Stomach (tissue), 8 donors: ENCODE measurements at regions not wholly inside any gene's neighbourhood (a gene's known extent, or its start where the extent isn't known, plus 50 kb on each side); places are given as distances from the start of the nearest gene placed in this dataset.

ENCODE experiments used
- DNase-seq, 2 donors: peaks; one replicate each; pipeline versions ENCODE4 v3.0.0 to v3.0.0-alpha.2; 2013 to 2019
- H3K27ac ChIP-seq, 5 donors: fragments of 200-600 bp in 4 of 5; sonication (generic) in 4 of 5; one replicate each; pipeline ENCODE4 v1.5.1; 2013 to 2019; ENCODE audit warnings: mild to moderate bottlenecking in 1 of 5, moderate library complexity in 1 of 5
- H3K27me3 ChIP-seq, 3 donors: fragments of 200-600 bp; sonication (generic); one replicate each; pipeline ENCODE4 v1.5.1; 2017 to 2019; ENCODE audit warnings: mixed run types in 1 of 3
- H3K36me3 ChIP-seq, 4 donors: fragments of 200-600 bp; sonication (generic); 1 replicate in 3 of 4; 2 replicates in 1 of 4; pipeline ENCODE4 v1.5.1; 2016 to 2019
- H3K4me1 ChIP-seq, 4 donors: fragments of 200-600 bp; sonication (generic); one replicate each; pipeline ENCODE4 v1.5.1; 2016 to 2019
- H3K4me3 ChIP-seq, 4 donors: fragments of 200-600 bp; sonication (generic) in 3 of 4; one replicate each; pipeline ENCODE4 v1.5.1; 2016 to 2019; ENCODE audit warnings: mild to moderate bottlenecking in 1 of 4
- H3K9me3 ChIP-seq, 4 donors: fragments of 200-600 bp; sonication (generic); one replicate each; pipeline ENCODE4 v1.5.1; 2016 to 2019
- CTCF ChIP-seq, 7 experiments: fragments of 450-650 bp in 4 of 7; fragments of 200-600 bp in 3 of 7; sonication (generic) in 3 of 7; IDR thresholded peaks; one replicate each; pipeline ENCODE4 v1.5.1; 2016 to 2019; ENCODE audit warnings: antibody characterized with exemption in 7 of 7, control low read depth in 2 of 7, mild to moderate bottlenecking in 1 of 7
- EP300 ChIP-seq: sonication (generic); formaldehyde crosslinking; IDR thresholded peaks from one replicate; pipeline ENCODE4 v1.6.1; 2017; ENCODE audit warnings: antibody characterized with exemption
- POLR2A ChIP-seq, 4 donors: fragments of 450-650 bp; IDR thresholded peaks; one replicate each; pipeline ENCODE4 v1.6.1; 2016; ENCODE audit warnings: antibody characterized with exemption in 4 of 4, control low read depth in 2 of 4, mild to moderate bottlenecking in 1 of 4, moderate library complexity in 1 of 4
- POLR2AphosphoS5 ChIP-seq, 3 donors: sonication (generic); formaldehyde crosslinking; IDR thresholded peaks; one replicate each; pipeline ENCODE4 v1.6.1; 2016; ENCODE audit warnings: antibody characterized with exemption in 3 of 3
- WGBS, 5 donors: extraction: QIAGEN DNeasy Blood & Tissue Kit in 3 of 5; methylation state at CpG; one replicate each; pipeline versions ENCODE4 v1.1.5 to v1.1.7; 2013 to 2018; 5-methylcytosine and 5-hydroxymethylcytosine counted together
- intact Hi-C: fragments of 100-400 bp; cut with DNase I; formaldehyde crosslinking; loops from one replicate; pipeline ENCODE4 v1.15.1; 2023; ENCODE audit warnings: low total_unique reads
- donor health status: healthy with polysubstance abuse.
- donor health status: Bipolar disorder and iron deficiency.
- donor health status: healthy.

GRCh38 chr3:157763644-157764043 lies 260.4 kb upstream of the VEPH1 start:
- no peak overlapping the region for H3K27ac ChIP-seq
- intact Hi-C loops, result no loop called here
- no peak for DNase-seq
- no peak for TF ChIP-seq POLR2A (IDR thresholded peaks at IDR 0.05)
- no peak for TF ChIP-seq CTCF (IDR thresholded peaks at IDR 0.05)
- TF ChIP-seq EP300, result no peak
- no peak for TF ChIP-seq POLR2AphosphoS5 (IDR thresholded peaks at IDR 0.05)
- no peak overlapping the region for H3K4me3 ChIP-seq
- no peaks in the 10 kb centered on the region for H3K9me3 ChIP-seq
- H3K4me1 ChIP-seq, result no peaks in the 10 kb centered on the region
- H3K27me3 ChIP-seq, result no peaks in the 10 kb centered on the region
- no peaks in the 10 kb centered on the region for H3K36me3 ChIP-seq

DNA sequence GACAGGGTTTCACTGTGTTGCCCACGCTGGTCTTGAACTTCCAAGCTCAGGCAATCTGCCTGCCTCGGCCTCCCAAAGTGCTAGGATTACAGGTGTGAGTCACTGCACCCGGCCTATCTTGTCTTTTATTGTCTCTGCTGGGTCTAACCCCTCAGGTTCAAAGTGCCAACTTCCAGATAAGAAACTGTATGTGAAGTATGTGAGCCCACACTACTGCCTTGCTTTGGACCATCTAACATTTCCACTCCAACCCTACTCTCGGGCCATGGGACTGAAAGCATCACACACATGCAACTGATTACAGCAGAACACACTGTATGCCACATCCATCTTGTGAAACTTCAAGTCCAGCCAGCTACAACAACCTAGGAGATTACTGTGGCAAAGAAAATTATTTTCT lies 256.1 kb upstream of the VEPH1 start:
- no peak for DNase-seq
- WGBS, 5 donors, result 58 to 68% (median 67%) methylated on average over 4 of the region's 4 CpGs

GRCh38 chr3:157755233-157755632 lies 252.0 kb upstream of the VEPH1 start:
- intact Hi-C loops, result no loop called here

More for the DNA sequence above, 256.1 kb upstream of the VEPH1 start:
- TF ChIP-seq EP300 (no peak), POLR2AphosphoS5 (IDR thresholded peaks at IDR 0.05) (no peak), CTCF (IDR thresholded peaks at IDR 0.05) (no peak), POLR2A (IDR thresholded peaks at IDR 0.05) (no peak)
- Histone ChIP-seq H3K9me3 (no peaks in the 10 kb centered on the region), H3K4me1 (no peaks in the 10 kb centered on the region), H3K4me3 (no peak overlapping the region), H3K27ac (no peak overlapping the region), H3K36me3 (no peaks in the 10 kb centered on the region), H3K27me3 (no peaks in the 10 kb centered on the region)
- intact Hi-C loops, result no loop called here

DNA sequence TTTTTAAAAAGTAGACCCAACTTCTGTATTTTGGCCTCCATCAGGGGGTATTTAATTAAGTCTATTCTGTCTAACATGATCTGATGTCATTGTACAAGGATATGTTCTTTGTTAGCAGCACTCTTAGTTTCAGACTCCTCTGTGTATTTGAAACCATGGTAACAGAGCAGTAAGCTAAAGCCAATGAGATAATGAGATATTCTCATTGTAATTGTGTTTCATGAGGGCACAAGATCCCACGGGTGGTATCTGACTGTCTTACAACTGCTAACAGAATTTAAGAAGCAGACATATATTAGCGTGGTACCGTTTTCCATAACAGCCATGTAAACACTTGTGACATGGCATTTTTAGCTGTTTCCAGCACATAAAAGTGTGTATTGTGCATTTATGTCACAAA lies 251.2 kb upstream of the VEPH1 start:
- peak in 1 of 2 donors; percentile 26 for DNase-seq

More at GRCh38 chr3:157755233-157755632, 252.0 kb upstream of the VEPH1 start:
- Histone ChIP-seq H3K36me3 (no peaks in the 10 kb centered on the region), H3K4me3 (no peak overlapping the region), H3K4me1 (no peaks in the 10 kb centered on the region), H3K27ac (no peak overlapping the region), H3K9me3 (no peaks in the 10 kb centered on the region), H3K27me3 (no peaks in the 10 kb centered on the region)
- 64 to 70% (median 67%) methylated on average over 5 of the region's 5 CpGs for WGBS, 5 donors
- TF ChIP-seq POLR2A (IDR thresholded peaks at IDR 0.05) (no peak), POLR2AphosphoS5 (IDR thresholded peaks at IDR 0.05) (no peak), CTCF (IDR thresholded peaks at IDR 0.05) (no peak), EP300 (no peak)
- DNase-seq, result no peak

More for the DNA sequence above, 251.2 kb upstream of the VEPH1 start:
- intact Hi-C loops, result no loop called here
- no peak overlapping the region for H3K4me3 ChIP-seq
- WGBS, 5 donors, result 60 to 70% (median 63%) methylated on average over 3 of the region's 3 CpGs
- TF ChIP-seq POLR2A (IDR thresholded peaks at IDR 0.05), result no peak
- TF ChIP-seq POLR2AphosphoS5 (IDR thresholded peaks at IDR 0.05), result no peak
- TF ChIP-seq CTCF (IDR thresholded peaks at IDR 0.05), result no peak
- TF ChIP-seq EP300, result no peak
- no peaks in the 10 kb centered on the region for H3K36me3 ChIP-seq
- no peaks in the 10 kb centered on the region for H3K9me3 ChIP-seq
- H3K27ac ChIP-seq, result no peak overlapping the region
- H3K4me1 ChIP-seq, result no peaks in the 10 kb centered on the region
- H3K27me3 ChIP-seq, result no peaks in the 10 kb centered on the region
